BJ (cell line): ENCODE measurements at regions not wholly inside any gene's neighbourhood (a gene's known extent, or its start where the extent isn't known, plus 50 kb on each side); places are given as distances from the start of the nearest gene placed in this dataset.

Source experiments
- CTCF ChIA-PET: fragments of 350-600 bp; formaldehyde crosslinking; extraction: SDS; loops from one replicate; lab custom pipeline; 2021; ENCODE audit warnings: antibody characterized with exemption, inconsistent platforms; lab: Yijun Ruan, JAX
- POLR2A ChIA-PET: fragments of 300-600 bp; sonication (Branson Sonifier 250); formaldehyde crosslinking; extraction: SDS; loops from one replicate; lab custom pipeline; 2021; ENCODE audit warnings: antibody characterized with exemption; lab: Charles Lee
- DNase-seq: peaks from one replicate; pipeline ENCODE4 v3.0.0-alpha.2; 2011; ENCODE audit warnings: low read depth
- H3K27me3 ChIP-seq: 2 replicates; pipeline ENCODE4 v1.6.0; 2011; ENCODE audit warnings: low read length; ENCODE audit not compliant: control insufficient read depth, insufficient read depth
- H3K36me3 ChIP-seq: 2 replicates; pipeline ENCODE4 v1.5.1; 2011; ENCODE audit warnings: low read length; ENCODE audit not compliant: control insufficient read depth, insufficient read depth
- H3K4me3 ChIP-seq: 2 replicates; pipeline ENCODE4 v1.5.1; 2011; ENCODE audit warnings: low read depth, mild to moderate bottlenecking, control low read depth, low read length
- TF ChIP-seq, protein P1 (sequence below): IDR thresholded peaks from 2 replicates; pipeline ENCODE4 v1.5.1; 2011; ENCODE audit warnings: low read depth, mild to moderate bottlenecking, control low read depth, inconsistent platforms, low read length, moderate library complexity; ENCODE audit not compliant: insufficient read depth

DNA sequence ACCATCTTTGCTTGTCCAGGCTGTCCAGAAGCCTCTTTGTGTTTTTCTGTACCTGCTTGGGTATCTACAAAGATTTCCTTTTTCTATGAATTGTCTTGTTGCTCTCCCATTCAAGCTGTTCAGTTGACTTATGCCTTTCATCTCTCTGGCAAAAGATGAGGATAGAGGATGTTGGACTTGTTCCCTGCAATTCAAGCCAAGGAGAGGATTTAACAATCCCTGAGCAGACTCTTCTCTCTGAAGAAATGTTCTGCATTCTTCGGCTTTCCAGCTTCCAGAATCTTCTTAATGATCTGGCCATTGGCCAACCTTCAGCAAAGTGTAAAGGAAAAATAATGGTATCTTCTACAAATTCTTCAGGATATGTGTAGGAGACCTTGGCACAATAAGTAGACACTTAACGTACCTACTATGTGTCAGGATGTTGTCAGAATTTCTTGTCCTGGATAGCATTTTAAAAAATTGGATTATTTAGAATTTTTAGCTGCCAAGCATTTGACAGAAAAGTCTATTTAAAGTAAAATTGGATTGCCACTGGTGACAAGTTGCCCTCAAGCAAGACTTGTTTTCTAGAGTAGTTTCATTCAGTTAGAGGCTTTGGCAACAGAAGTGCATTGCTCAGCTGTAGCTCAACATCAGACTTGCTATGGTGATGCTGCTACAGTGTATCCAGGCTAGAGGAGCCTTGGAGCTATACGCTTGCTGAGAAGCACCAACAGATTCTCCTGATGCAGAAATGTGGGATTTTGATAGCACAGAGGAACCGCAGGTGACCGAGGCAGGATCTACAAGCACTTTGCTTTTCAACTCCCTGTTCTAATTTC, 455.7 kb downstream of the SUCLA2 start:
- CTCF ChIA-PET: no interaction called here
- TF ChIP-seq, protein P1, sequence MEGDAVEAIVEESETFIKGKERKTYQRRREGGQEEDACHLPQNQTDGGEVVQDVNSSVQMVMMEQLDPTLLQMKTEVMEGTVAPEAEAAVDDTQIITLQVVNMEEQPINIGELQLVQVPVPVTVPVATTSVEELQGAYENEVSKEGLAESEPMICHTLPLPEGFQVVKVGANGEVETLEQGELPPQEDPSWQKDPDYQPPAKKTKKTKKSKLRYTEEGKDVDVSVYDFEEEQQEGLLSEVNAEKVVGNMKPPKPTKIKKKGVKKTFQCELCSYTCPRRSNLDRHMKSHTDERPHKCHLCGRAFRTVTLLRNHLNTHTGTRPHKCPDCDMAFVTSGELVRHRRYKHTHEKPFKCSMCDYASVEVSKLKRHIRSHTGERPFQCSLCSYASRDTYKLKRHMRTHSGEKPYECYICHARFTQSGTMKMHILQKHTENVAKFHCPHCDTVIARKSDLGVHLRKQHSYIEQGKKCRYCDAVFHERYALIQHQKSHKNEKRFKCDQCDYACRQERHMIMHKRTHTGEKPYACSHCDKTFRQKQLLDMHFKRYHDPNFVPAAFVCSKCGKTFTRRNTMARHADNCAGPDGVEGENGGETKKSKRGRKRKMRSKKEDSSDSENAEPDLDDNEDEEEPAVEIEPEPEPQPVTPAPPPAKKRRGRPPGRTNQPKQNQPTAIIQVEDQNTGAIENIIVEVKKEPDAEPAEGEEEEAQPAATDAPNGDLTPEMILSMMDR: no peak
- Histone ChIP-seq H3K4me3 (no peak overlapping the region), H3K27me3 (no peaks in the 10 kb centered on the region), H3K36me3 (no peaks in the 10 kb centered on the region)
- DNase-seq: no peak
- POLR2A ChIA-PET: no interaction called here

DNA sequence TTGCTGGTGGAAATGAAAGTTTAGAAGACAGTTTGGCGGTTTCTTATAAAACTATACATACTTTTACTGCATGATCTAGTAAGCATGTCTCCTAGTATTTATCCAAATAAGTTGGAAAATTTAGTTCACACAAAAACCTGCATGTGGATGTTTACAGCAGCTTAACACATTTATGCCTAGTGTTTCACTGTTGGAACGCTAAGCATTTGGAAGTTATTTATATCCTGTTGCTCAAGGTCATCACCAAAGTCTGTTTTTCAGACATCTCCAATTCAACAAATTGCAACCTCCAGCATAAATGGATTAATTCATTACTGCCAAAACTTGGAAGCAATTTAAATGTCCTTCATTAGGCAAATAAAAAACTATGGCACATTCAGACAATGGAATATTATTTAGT, 461.8 kb downstream of the SUCLA2 start:
- no peaks in the 10 kb centered on the region for H3K36me3 ChIP-seq
- no peak for DNase-seq
- TF ChIP-seq, protein P1: no peak
- no peaks in the 10 kb centered on the region for H3K27me3 ChIP-seq
- ChIA-PET POLR2A (no interaction called here), CTCF (no interaction called here)
- H3K4me3 ChIP-seq: no peak overlapping the region

DNA sequence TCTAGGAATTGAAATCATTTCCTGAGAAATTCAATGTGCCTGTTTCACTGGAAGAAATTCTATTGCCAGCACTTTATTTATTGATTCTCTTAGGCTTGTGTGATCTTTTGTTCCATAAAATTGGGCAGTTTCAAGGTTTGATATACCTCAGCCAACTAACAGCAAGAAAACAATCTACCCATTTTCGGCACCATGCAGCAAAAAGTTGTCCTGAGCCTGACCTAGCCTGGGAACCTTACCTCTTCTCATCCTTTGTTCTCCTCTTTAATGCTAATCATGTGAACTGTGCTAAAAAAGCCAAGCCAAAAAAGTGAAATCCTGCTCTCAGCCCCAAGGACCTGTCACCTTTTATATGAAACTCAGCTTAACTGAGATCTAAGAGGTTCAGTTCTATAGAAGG, 477.3 kb downstream of the SUCLA2 start:
- H3K4me3 ChIP-seq: no peak overlapping the region
- POLR2A ChIA-PET: no interaction called here
- H3K27me3 ChIP-seq: no peaks in the 10 kb centered on the region
- DNase-seq: no peak
- TF ChIP-seq, protein P1: no peak
- H3K36me3 ChIP-seq: no peaks in the 10 kb centered on the region
- CTCF ChIA-PET: interaction anchor here (0.6 kb wide), 1 partner anchor 550 kb away, joined by 3 read pairs; no protein-coding TSS in a partner anchor

DNA sequence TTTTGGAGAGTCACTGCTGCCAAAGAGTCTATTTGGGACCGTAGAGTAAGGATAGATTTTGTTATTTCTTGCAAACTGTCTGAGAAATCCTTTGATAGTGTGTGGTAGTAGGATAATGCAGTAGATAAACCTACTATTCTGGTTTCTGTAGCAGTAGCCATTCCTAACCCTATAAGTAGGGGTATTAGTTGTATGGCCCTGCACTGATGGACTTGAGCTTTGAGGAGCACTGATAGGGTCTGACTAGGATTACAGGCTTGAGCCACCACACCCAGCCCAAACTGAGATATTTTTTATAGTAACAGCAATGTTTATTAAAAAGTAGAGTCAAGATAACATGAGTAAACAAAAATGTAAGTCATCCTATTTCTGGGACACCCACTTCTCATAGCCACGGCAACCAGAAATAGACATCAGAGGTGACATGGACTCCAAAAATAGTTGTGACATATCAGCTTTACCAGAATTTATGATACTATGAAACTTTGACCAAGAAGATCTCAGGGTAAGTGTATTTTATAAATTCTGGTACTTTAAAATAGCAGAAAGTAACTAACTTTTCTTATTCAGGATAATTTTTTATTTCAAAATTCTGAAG, 479.1 kb downstream of the SUCLA2 start:
- H3K4me3 ChIP-seq: no peak overlapping the region
- TF ChIP-seq, protein P1: no peak
- no peaks in the 10 kb centered on the region for H3K36me3 ChIP-seq
- POLR2A ChIA-PET: no interaction called here
- DNase-seq: no peak
- CTCF ChIA-PET: interaction anchor here (1.0 kb wide), 1 partner anchor 56 kb away, joined by 5 read pairs; no protein-coding TSS in a partner anchor
- no peaks in the 10 kb centered on the region for H3K27me3 ChIP-seq

DNA sequence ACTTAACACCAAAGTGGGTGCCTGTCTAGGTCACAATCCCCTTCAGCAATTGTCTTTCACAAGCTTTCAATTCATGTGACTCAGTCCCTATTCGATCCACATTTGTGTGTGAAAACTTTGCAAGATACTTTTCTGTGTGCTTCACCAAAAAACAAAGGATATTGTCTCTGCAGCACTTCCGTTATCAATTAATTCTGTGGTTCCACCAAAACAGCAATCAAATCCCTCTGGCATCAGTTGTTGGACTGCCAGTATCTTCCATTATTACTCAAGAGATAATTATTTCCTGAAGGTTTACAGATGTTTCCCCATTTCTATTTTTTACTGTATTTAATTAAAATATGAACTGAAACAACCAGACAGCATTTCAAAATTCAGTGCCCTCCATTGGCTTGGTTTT, 481.4 kb downstream of the SUCLA2 start:
- TF ChIP-seq, protein P1: no peak
- Histone ChIP-seq H3K4me3 (no peak overlapping the region), H3K36me3 (no peaks in the 10 kb centered on the region), H3K27me3 (no peaks in the 10 kb centered on the region)
- ChIA-PET CTCF (no interaction called here), POLR2A (no interaction called here)
- no peak for DNase-seq
